Kidney (tissue), 13 donors: ENCODE measurements at regions not wholly inside any gene's neighbourhood (a gene's known extent, or its start where the extent isn't known, plus 50 kb on each side); places are given as distances from the start of the nearest gene placed in this dataset.

ENCODE experiments used
- DNase-seq, 5 donors: peaks; one replicate each; pipeline ENCODE4 v3.0.0-alpha.2; 2013 to 2020
- FAIRE-seq: peaks from 2 replicates; lab custom pipeline; 2012; peaks lifted over from hg19 to GRCh38; lab: Jason Lieb, UNC
- H3K27ac ChIP-seq, 2 donors: one replicate each; pipeline ENCODE4 v1.7.0; 2013; ENCODE audit warnings: low read depth in 2 of 2, low read length in 2 of 2, inconsistent platforms in 1 of 2
- H3K27me3 ChIP-seq: one replicate; pipeline ENCODE4 v1.7.1; 2013; ENCODE audit warnings: low read length, inconsistent platforms; ENCODE audit not compliant: control insufficient read depth, insufficient read depth
- H3K36me3 ChIP-seq, 3 donors: one replicate each; pipeline versions ENCODE4 v1.7.0 to v1.7.1; 2013; ENCODE audit warnings: low read length in 3 of 3, control low read depth in 1 of 3, inconsistent platforms in 1 of 3; ENCODE audit not compliant: insufficient read depth in 3 of 3, control insufficient read depth in 2 of 3
- H3K4me1 ChIP-seq, 3 donors: one replicate each; pipeline versions ENCODE4 v1.7.0 to v1.7.1; 2013; ENCODE audit warnings: low read length in 3 of 3, inconsistent platforms in 1 of 3, low read depth in 1 of 3; ENCODE audit not compliant: control insufficient read depth in 2 of 3, insufficient read depth in 2 of 3
- H3K4me3 ChIP-seq, 3 donors: one replicate each; pipeline versions ENCODE4 v1.7.0 to v1.8.1; 2013; ENCODE audit warnings: low read length in 3 of 3, control low read depth in 1 of 3, inconsistent platforms in 1 of 3
- H3K9ac ChIP-seq, 3 donors: one replicate each; pipeline versions ENCODE4 v1.7.0 to v1.7.1; 2013; ENCODE audit warnings: low read length in 3 of 3, control low read depth in 1 of 3, inconsistent platforms in 1 of 3
- H3K9me3 ChIP-seq, 3 donors: one replicate each; pipeline versions ENCODE4 v1.7.0 to v1.7.1; 2013; ENCODE audit warnings: low read length in 3 of 3, control low read depth in 1 of 3, inconsistent platforms in 1 of 3; ENCODE audit not compliant: control insufficient read depth in 2 of 3, insufficient read depth in 1 of 3
- intact Hi-C: fragments of 100-400 bp; cut with DNase I; formaldehyde crosslinking; loops from one replicate; pipeline ENCODE4 v1.11.1; 2022
- TF ChIP-seq, protein P1 (sequence below): IDR thresholded peaks from 3 replicates; pipeline ENCODE4 v1.5.1; 2012; ENCODE audit warnings: mild to moderate bottlenecking, moderate library complexity, borderline replicate concordance; ENCODE audit not compliant: insufficient read depth; ENCODE audit errors: extremely low read depth
- donor health status: control.
- donor health status: control.
- donor health status: control.
- donor health status: control.
- donor health status: control.
- donor health status: DM: yes; HTN: yes; CAD: no.
- donor health status: Normal renal cell carcinoma (clear cell type).

DNA sequence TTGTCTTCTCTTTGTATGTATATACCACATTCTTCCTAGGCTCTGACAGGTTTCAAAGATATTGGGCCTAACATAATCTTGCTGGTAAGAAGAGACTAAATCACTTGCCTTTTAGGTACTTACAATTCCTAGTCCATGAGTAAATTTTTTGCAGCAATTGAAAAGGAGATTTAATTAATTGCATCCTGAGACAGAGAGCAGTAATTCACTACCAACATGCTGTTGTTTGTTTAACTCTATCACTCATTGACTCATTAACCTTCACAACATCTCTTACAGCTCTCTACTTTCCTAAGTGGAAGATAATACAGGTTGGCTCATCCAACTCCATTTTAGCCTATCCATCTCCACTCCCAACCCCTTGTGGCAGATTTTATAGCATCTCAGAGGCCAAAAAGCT is 280.4 kb downstream of the ALDH8A1 start:
- H3K27ac ChIP-seq = no peak overlapping the region
- no peaks in the 10 kb centered on the region for H3K27me3 ChIP-seq
- peaks cover 0 to 6% (median 2%) of the 10 kb centered on the region in 3 donors for H3K4me1 ChIP-seq
- intact Hi-C loops = no loop called here
- no peak overlapping the region for H3K4me3 ChIP-seq
- FAIRE-seq = no peak
- peak in 2 of 5 donors; percentile 73 for DNase-seq
- H3K36me3 ChIP-seq = no peaks in the 10 kb centered on the region
- H3K9ac ChIP-seq = no peak overlapping the region
- no peaks in the 10 kb centered on the region for H3K9me3 ChIP-seq
- TF ChIP-seq, protein P1, sequence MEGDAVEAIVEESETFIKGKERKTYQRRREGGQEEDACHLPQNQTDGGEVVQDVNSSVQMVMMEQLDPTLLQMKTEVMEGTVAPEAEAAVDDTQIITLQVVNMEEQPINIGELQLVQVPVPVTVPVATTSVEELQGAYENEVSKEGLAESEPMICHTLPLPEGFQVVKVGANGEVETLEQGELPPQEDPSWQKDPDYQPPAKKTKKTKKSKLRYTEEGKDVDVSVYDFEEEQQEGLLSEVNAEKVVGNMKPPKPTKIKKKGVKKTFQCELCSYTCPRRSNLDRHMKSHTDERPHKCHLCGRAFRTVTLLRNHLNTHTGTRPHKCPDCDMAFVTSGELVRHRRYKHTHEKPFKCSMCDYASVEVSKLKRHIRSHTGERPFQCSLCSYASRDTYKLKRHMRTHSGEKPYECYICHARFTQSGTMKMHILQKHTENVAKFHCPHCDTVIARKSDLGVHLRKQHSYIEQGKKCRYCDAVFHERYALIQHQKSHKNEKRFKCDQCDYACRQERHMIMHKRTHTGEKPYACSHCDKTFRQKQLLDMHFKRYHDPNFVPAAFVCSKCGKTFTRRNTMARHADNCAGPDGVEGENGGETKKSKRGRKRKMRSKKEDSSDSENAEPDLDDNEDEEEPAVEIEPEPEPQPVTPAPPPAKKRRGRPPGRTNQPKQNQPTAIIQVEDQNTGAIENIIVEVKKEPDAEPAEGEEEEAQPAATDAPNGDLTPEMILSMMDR = no peak

DNA sequence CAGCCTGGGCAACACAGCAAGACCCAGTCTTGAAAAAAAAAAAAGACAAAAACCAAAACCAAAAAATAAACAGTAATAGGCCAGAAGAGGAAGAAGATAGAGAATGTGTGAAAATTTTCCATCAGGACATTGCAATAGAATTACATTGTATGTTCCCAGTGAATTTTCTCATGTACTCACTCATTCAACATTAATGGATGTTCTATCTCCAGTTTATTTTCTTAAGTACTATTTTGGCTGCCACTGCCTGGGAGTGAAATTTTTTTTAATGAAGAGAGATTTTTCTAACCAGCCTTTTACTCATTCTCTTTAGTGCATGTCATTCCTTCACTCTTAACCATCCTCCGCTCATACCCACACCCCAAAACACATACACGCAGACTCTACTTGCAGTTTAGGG is 282.8 kb downstream of the ALDH8A1 start:
- Histone ChIP-seq H3K36me3 (no peaks in the 10 kb centered on the region), H3K4me3 (no peak overlapping the region), H3K9me3 (no peaks in the 10 kb centered on the region), H3K27me3 (no peaks in the 10 kb centered on the region), H3K9ac (no peak overlapping the region), H3K27ac (no peak overlapping the region), H3K4me1 (peaks cover 0 to 3% (median 0%) of the 10 kb centered on the region in 3 donors)
- intact Hi-C loops = no loop called here
- TF ChIP-seq, protein P1 = no peak
- DNase-seq (no peak), FAIRE-seq (no peak)

- Histone ChIP-seq H3K4me3 (no peak overlapping the region), H3K36me3 (no peaks in the 10 kb centered on the region), H3K27ac (no peak overlapping the region), H3K9ac (no peak overlapping the region), H3K9me3 (no peaks in the 10 kb centered on the region), H3K27me3 (no peaks in the 10 kb centered on the region), H3K4me1 (peaks cover 0 to 3% (median 0%) of the 10 kb centered on the region in 3 donors)
- intact Hi-C loops = no loop called here
- TF ChIP-seq, protein P1 = no peak
- FAIRE-seq = no peak
- no peak for DNase-seq
These were observed 283.8 kb downstream of the ALDH8A1 start for GRCh38 chr6:134666125-134666524.

- TF ChIP-seq, protein P1 = no peak
These were observed 284.7 kb downstream of the ALDH8A1 start for GRCh38 chr6:134665029-134665723.

More at GRCh38 chr6:134665029-134665723, 284.7 kb downstream of the ALDH8A1 start:
- DNase-seq (no peak), FAIRE-seq (no peak)
- H3K27ac ChIP-seq = no peak overlapping the region
- no peak overlapping the region for H3K9ac ChIP-seq
- H3K4me1 ChIP-seq = peaks cover 0 to 3% (median 0%) of the 10 kb centered on the region in 3 donors
- H3K27me3 ChIP-seq = no peaks in the 10 kb centered on the region
- H3K36me3 ChIP-seq = no peaks in the 10 kb centered on the region
- intact Hi-C loops = no loop called here
- no peaks in the 10 kb centered on the region for H3K9me3 ChIP-seq
- no peak overlapping the region for H3K4me3 ChIP-seq
